ENCODE measurements at regions not wholly inside any gene's neighbourhood (a gene's known extent, or its start where the extent isn't known, plus 50 kb on each side); places are given as distances from the start of the nearest gene placed in this dataset.
"Not testable (repeated sequence)": the region's sequence is repeated elsewhere in the genome, so short reads cannot be mapped to it uniquely, and the experiment has no call there.

DNA sequence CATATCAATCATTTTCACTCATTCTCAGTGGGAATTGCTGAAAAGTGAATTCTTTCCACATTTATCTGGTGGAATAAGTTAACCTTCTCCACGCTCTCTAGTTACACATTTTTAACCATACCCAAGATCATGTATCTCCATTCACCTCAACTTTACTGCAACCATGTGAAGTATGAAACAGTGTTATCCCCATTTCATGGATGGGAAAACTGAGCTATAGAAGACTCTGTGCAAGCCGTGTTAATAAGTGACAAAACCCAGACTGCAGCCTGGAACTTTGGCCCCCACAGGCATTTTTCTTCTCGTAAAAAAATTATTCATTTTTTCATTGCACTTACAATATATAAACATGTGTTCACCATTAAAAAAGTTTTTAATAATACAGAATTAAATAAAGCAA lies 82.4 kb upstream of the CCND2 start:
- DNase-seq, result no peak

DNA sequence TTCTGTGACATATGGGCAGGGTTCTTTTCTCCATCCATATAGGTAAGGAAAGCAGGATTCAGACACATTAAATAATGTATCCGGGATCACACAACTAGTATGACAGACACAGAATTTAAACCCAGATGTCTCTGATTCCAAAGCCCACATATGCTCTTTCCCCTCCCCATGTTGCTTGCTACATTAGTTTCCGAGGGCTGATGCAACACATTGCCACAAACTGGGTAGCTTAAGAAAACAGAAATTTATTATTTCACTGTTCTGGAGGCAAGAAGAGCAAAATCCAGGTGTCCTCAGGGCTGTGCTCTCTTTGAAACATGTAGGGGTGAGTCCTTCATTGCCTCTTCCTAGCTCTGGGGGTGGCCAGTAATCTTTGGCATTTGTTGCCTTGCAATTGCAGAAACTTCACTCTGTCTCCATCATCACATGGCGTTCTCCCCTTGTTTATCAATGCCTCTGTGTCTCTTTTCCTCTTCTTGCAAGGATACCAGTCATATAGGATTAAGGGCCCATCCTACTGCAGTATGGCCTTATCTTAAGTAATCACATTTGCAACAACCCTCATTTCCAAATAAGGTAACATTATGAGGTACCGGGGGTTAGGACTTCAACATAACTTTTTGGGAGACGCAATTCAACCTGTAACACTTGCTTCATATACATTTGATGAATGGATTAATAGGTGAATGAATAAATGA lies 83.0 kb upstream of the CCND2 start:
- DNase-seq, result no peak

DNA sequence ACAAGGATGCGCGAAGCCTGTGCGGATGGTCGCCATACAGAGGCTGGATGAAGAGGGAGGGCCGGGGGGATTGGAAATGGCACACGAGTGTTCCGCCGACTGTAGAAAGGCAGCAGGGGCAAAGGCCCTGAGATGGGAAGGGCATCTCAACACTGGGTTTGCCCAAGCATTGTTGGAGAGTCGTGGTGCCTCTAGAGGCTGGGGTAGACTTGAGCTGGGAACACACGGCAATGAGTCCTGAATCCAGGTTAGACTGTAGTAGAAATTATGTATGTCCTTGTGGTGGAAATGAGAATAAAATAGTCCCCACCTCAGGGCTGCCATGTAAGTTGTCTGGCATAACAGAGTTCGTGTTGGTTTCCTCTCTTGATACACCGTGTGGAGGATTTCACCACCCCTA lies 83.8 kb upstream of the CCND2 start:
- no peak for DNase-seq

DNA sequence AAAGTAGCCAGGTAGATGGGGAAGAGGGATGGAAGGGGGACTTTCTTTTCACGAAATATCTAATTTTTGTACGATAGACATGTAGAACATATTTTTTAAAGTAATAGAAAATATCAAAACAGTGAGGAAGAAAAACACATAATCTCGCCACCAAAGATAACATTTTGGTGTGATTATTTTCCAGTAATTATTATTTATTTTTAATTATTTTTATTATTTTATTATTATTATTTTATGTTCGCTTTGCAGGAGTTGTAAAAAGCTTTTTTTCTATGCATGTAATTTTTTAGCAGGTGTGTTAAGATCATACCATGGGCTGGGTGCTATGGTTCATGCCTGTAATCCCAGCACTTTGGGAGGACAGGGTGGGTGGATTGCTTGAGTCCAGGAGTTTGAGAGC lies 85.6 kb upstream of the CCND2 start:
- no peak for DNase-seq

DNA sequence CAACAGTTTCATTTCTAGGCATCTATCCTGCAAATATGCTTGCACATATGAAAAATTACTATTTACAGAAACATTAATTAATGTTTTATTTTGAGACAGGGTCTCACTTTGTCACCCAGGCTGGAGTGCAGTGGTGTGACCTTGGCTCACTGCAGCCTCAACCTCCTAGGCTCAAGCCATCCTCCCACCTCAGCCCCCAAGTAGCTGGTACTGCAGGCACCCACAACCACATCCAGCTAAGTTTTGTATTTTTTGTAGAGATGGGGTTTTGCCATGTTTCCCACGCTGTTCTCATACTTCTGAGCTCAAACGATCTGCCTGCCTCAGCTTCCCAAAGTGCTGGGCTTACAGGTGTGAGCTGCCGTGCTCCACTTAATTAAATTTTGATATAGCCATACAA lies 86.2 kb upstream of the CCND2 start:
- DNase-seq, result not testable (repeated sequence)

DNA sequence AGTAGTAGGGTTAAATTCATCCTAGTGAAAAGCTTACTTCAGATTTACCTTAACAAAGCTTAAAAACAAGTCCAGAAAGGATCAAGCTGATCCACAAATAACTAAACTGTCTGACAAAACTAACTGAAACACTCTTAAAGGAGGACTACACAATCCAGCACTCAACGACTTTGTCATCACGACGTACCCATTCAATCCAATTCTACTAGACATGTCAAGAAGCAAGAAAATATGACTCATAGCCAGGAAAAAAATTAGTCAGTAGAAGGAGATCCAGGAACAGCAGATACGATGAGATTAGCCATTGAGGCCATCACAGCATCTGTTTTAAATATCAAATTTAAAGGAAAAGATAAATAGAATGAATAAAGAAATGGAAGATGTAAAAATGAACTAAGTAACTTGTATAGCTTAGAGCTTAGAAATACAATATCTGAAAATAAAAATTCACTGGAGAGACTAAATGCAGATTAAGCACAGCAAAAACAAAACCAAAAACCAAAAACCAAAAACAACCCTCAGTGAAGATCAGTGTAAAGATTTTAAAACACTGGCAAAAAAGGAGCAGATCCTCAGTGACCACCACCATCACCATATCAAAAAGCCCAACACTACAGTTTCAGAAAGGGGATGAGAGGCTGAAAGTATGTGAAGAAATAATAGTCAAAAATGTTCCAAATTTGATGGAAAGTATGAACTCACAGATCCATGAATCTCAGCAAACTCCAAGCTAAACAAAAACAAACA lies 95.0 kb upstream of the CCND2 start:
- DNase-seq, result no peak

DNA sequence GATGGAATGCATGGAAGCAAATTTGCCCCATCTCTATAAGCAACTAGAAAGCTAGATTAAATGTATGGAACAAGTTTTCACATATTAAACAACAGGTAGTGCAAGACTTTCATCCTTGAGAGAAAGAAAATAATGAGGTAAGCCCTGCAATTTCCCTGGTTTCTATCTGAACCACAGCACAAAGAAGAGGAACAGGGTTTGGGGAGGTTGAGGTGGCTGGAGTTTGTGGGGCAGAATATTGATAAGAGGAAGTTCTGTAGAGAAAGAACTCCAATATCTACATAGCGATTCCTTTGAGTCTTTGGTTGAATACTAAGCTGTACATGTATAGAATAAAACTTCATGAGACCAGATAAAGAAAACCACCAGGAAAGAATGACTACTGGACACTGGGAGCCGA lies 96.3 kb upstream of the CCND2 start:
- DNase-seq, result no peak

DNA sequence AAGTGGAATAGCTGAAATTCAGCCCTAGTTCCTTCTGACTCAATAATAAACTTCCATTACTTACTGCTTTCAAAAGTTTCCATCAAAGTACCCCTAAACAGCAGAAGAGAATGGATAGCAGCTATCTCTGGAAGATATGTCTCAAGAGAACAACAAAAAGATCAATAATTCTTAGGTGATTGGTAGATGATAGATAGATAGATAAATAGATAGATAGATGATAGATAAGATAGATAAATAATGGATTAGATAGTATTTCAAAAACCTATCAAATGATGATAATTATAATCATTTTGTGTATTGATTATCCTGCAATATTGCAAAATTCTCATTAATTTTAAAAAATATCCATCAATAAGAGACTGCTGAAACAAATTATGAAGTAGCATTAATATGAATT lies 97.4 kb upstream of the CCND2 start:
- DNase-seq, result no peak

DNA sequence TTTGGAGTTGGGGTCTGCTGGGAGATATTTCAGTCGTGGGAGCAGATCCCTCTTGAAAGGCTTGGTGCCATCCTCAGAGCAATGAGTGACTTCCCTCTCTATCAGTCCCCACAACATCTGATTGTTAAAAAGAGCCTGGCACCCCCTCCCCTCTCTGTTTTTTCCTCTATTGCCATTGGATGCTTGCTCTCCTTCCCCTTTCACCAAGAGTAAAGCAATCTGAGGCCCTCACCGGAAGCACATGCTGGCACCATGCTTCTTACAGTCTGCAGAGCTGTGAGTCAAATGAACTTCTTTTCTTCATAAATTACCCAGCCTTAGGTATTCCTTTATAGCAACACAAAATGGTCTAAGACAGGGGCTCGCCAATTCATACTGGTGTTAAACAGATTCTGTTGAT lies 99.1 kb upstream of the CCND2 start:
- DNase-seq, result no peak

DNA sequence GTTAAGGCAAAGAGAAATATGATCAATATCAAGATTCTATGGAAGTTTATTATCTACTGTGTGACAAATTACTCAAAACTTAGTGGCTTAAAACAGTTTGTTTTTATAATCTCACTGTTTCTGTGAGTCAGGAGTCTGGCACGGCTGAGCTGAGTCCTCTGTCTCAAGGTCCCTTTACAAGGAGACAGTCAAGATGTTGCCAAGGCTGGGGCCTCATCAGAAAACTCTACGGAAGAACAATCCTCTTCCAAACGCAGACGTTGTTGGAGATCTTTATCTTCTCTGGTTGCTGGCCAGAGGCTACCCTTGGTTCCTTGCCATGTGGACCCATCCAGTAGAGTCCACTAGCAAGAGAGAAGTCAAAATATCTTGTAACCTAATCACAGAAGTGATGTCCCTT lies 100.6 kb upstream of the CCND2 start:
- DNase-seq, result no peak

DNA sequence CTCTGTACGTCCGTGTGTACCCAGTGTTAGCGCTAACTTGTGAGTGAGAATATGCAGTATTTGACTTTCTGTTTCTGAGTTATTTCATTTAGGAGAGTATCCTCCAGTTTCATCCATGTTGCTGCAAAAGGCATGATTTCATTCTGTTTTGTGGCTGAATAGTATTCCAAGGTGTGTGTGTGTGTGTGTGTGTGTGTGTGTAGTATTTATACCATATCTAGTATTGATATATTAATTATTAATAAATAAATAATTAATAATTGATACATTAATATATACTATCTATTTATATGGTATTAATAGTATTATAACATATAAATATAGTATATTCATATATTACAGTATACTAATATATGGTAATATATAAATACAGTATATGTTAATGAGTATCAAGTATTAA lies 101.8 kb upstream of the CCND2 start:
- no peak for DNase-seq

DNA sequence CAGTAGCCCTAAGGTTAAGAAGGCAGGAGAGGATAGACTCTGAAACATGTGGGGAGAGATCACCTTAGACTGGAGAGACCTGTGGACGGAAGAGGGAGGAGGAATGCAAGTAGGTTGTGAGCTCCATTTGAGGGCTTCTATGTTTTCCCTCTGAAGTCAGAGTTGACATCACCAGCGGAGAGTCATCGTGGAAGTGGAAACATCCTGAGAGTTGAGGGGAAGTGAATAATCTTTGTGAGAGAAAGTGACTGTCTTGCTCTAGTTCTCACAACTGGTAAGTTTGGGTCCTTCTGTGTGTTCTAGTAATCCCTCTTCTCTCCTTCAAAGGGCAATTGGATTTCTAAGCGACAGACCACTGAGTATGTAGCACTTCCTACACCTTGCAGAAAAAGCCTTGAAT lies 103.6 kb upstream of the CCND2 start:
- DNase-seq, result no peak

DNA sequence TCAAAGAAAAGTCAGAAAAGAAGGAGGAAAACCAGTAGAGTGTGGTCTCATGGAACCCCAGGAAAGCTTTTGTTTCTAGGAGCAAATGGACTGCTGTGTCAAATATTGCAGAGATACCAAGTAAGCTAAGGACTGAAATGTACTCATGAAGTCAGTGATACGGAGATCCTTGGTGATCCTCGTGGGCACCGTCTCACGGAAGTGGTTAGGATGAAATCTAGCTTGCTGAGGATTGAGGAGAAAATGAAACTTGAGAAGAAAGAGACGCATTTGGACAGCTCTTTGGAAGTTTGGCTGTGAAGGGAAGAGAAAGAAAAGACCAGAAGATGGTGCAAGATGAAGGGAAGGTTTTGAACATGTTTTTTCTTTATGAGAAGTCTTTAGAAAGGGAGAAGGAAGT lies 104.0 kb upstream of the CCND2 start:
- DNase-seq, result no peak

DNA sequence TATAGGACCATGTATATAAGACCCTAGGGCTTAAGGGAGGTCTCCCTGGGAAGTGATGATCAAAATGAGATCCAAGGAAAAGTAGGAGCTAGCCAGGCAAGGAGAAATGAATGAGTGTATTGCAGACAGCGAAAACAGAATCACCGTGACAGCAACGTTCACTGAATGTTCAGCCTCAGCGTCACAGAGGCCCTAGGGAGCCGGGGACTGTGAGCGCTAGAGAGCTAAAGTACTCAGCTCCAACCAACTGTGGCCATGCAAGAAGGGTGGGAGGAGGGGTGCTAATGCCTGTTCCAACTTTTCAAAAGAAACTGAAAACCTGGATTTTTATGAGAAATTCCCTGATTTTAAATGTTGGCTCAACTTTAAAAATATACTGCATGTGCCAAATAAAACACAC lies 105.5 kb upstream of the CCND2 start:
- DNase-seq, result no peak

DNA sequence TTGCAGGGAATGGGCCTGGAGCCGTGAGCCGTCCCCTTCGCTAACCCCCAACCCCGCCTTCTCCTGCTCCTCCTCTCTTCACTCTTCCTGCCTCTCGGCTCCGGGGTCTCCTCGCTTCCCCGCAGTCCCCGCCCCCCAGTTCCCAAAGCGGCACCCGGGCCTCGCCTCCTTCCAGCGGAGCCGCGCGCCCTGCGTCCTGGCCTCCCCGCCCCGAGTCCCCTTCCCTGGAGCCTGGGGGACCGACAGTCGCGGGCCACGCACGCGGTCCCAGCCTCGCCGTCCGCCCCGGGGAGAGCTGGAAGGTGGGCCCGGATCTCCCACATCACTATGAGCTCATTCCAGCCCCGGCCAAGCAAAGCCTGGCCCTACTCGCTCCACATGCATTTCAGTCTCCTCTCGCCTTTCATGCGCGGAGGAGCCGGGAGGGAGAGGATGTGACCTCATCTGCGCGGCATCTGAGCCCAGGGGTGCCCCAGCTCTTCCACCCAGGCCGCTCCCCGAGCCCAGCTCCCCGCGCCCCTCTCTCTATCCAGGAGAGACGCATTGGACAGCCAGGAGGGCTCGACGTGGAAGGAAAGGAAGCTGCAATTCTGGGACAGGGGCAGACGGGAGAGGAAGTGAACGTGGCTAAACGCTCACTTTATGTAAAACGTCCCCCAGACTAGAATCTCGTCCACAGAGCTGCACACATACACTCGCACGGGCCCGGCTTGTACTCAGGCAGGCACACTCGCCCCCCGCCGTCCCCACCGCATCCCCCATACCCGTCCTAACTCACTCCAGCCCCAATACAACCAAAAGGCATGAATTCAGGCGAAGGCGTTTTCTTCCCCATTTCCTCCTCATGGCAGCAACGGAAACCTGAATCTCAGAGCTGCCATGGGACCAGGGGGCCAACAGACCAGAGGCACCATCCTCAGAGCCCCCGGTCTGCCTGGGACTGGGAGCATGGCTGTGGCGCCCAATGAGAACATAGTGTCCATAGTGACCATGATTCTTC lies 108.7 kb upstream of the CCND2 start:
- DNase-seq, result no peak

DNA sequence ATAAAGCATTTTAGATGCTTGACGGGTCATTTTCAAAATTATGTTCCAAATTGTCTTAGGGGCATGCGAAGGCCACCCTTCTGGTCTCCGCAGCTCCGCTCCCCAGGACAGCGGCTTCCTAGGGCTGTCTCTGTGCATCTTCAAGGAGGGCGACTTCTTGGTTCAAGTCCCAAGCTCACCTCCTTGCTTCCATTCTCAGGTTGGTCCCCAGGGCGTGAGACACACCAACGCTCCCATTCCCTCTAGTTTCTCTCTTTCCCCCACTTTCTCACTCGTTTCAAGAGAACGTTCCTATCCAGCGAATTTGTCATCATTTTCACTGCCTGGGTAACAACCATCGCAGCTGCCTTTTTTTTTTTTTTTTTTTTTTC lies 109.4 kb upstream of the CCND2 start:
- no peak for DNase-seq

DNA sequence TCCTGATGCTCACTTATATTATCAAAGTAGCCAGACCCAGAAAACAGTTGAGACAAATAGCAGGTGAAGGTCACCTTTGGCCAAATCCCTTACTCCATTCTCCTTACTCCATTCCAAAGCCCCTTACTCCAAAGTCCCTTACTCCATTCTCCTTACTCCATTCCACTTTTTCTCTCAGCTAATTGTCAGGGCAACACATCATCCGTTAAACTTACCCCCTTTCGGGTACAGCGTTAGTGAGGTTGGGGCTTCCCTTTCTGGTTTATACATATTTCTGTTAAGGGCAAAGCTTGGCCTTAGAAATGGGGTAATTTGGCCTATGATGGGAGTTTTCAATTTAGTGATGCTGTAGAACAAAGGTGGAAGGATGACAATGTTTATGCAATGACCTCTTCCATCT lies 111.8 kb upstream of the CCND2 start:
- no peak for DNase-seq

DNA sequence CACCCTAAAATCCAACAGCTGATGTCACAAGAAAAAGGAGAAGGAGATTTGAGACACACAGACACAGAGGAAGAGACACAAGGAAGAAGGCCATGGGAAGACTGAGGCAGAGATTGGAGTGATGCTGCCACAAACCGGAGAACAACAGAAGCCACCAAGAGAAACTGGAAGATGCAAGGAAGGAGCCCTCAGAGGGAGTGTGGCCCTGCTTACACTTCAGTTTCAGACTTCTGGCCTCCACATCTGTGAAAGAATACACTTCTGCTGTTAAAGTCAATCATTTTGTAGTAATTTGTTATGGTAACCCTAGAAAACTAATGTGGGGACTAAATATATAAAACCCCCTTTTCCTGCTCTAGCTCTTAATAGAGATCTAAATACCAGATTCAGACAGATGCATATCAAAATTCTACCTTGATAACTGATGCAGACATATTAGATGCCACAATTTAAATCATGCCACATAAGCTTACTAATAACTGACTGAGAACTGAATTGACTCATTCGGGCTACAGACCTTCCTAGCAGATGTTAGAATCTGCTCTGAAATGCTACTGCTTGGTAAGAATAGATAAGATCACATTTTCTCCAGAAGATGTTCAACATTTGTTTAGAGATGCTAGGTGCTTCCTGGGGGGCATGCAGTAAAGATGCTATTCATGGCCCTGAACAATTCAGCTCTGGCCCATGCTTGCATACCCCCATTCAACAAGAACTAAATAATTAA lies 113.1 kb upstream of the CCND2 start:
- no peak for DNase-seq

DNA sequence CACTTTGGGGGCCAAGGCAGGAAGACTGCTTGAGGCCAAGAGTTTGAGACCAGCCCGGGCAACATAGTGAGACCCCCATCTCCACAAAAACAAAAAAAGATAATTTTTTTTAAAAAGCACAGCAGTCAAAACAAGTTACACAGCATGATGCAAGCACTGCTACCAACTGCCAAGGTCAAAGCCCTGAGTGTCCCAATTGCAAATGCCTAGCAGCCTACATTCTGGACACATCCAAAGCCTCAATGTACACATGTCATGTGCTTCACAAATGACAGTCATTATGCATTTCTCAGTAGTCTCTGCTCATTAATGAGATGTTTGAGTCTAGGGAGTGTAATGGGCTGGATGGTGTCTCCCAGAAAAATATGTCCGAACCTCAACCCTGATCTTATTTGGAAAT lies 113.7 kb upstream of the CCND2 start:
- no peak for DNase-seq

DNA sequence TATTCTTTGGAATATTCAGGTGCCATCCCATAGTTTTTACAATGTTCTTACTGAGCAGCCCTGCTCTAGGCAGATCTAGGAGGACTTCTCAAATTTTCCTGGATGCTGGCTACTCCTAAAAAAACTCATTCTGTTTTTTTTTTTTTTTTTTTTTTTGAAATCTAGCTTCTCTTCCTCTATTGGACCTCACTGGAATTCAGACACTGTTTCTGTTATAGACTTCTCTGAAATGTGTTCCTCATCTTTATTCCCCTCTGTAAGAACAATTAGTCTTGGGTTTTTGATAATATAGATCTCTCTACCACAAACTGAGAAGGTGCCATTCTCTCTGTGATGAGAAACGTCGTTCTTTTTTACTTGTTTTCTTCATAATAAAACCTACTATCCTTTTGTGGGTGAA lies 115.3 kb upstream of the CCND2 start:
- DNase-seq, result no peak

DNA sequence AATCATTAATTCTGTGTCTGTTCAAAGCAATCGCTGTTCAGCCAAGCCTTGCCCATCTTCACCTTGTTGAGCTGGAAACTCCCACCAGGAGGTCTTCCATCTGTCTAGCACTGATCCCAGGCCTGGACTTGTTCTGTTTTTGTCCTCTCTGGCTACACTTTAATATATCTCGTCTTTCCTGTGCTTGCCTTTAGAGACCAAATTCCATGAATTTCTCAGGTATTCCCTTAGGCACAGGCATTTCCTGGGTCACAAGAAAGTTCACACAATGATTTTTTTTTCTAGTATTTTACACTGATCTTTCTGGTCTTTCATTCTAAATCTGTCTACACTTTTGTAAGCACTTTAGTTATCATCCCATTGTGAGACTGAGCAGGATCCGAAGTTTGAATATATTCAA lies 116.4 kb upstream of the CCND2 start:
- DNase-seq, result no peak

DNA sequence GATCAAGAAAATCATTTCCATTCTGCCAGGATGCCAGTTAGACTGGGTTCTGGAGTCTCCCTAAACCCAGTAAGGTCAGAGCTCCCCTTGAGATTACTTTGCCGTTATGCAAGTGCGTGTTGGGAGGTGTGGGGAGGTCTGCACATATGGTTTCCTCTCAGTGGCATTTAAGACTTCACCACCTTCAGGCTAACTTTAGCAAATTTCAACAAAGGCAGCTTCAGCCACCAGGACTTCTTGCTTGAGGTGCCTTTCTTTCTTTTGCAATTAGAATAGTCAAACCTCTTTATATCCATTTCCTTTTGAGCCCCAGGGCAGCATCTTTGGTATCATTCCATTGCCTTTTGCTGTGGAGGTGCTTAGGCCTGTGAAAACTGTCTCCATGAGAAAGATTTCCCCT lies 117.2 kb upstream of the CCND2 start:
- DNase-seq, result no peak

DNA sequence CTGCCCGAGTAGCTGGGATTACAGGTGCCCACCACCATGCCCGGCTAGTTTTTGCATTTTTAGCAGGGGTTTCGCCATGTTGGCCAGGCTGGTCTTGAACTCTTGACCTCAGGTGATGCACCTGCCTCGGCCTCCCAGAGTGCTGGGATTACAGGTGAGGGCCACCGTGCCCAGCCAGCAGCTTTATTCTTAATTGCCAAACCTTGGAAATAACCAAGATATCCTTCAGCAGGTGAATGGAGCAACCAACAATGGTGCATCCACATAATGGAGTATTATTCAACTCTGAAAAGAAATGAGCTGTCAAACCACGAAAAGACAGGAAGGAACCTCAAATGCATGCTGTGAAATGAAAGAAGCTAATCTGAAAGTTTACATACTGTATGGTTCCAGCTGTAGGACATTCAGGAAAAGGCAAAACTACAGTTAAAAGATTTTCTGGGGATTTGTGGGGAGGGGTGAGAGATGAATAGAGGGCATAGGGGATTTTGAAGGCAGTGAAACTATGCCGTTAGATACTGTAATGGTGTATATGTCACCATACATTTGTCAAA lies 118.8 kb upstream of the CCND2 start:
- no peak for DNase-seq
